Liver (tissue), 3 donors: ENCODE measurements at regions not wholly inside any gene's neighbourhood (a gene's known extent, or its start where the extent isn't known, plus 50 kb on each side); places are given as distances from the start of the nearest gene placed in this dataset.

Experiments
- CTCF ChIP-seq: fragments of 150-350 bp; IDR thresholded peaks from 2 replicates; pipeline ENCODE4 v1.5.1; 2017; ENCODE audit warnings: improper control_type of control experiment, low read depth, low read length; ENCODE audit not compliant: missing input control
- EGR1 ChIP-seq, 2 donors: IDR thresholded peaks; 2 replicates each; pipeline ENCODE4 v1.6.1; 2016 to 2018; ENCODE audit warnings: antibody characterized with exemption in 2 of 2, low read depth in 2 of 2
- FOXA2 ChIP-seq: IDR thresholded peaks from 2 replicates; pipeline ENCODE4 v1.6.1; 2016; ENCODE audit warnings: antibody characterized with exemption
- GABPA ChIP-seq, 2 donors: IDR thresholded peaks in 1 of 2; conservative IDR thresholded peaks in 1 of 2; 2 replicates each; pipeline ENCODE4 v1.6.1; 2016; ENCODE audit warnings: antibody characterized with exemption in 2 of 2, mild to moderate bottlenecking in 1 of 2, moderate library complexity in 1 of 2
- JUND ChIP-seq, 2 donors: IDR thresholded peaks; 2 replicates each; pipeline ENCODE4 v1.6.1; 2016; ENCODE audit warnings: antibody characterized with exemption in 2 of 2
- MAX ChIP-seq: IDR thresholded peaks from 2 replicates; pipeline ENCODE4 v1.6.1; 2016; ENCODE audit warnings: antibody characterized with exemption
- RAD21 ChIP-seq, 2 donors: IDR thresholded peaks; 2 replicates each; pipeline ENCODE4 v1.6.1; 2016; ENCODE audit warnings: antibody characterized with exemption in 2 of 2, mild to moderate bottlenecking in 2 of 2
- SP1 ChIP-seq: IDR thresholded peaks from 2 replicates; pipeline ENCODE4 v1.6.1; 2018; ENCODE audit warnings: antibody characterized with exemption, mild to moderate bottlenecking
- TAF1 ChIP-seq: conservative IDR thresholded peaks from 2 replicates; pipeline ENCODE4 v1.6.1; 2016; ENCODE audit warnings: antibody characterized with exemption, mild to moderate bottlenecking
- YY1 ChIP-seq: IDR thresholded peaks from 2 replicates; pipeline ENCODE4 v1.6.1; 2016; ENCODE audit warnings: antibody characterized with exemption, mild to moderate bottlenecking
- TF ChIP-seq, protein P1 (sequence below): IDR thresholded peaks from 2 replicates; pipeline ENCODE4 v1.6.1; 2016; ENCODE audit warnings: antibody characterized with exemption, mild to moderate bottlenecking
- TF ChIP-seq, protein P2 (sequence below): IDR thresholded peaks from 2 replicates; pipeline ENCODE4 v1.6.1; 2016; ENCODE audit warnings: antibody characterized with exemption
- donor health status: healthy.
- donor health status: healthy.

GRCh38 chr4:1577822-1578217, 106.3 kb downstream of the FAM53A start:
- TF ChIP-seq CTCF (no peak), YY1 (no peak), RAD21 (IDR thresholded peaks at IDR 0.05) (no peak), FOXA2 (no peak), TAF1 (no peak), JUND (IDR thresholded peaks at IDR 0.05) (no peak), MAX (no peak), EGR1 (IDR thresholded peaks at IDR 0.05; ENCODE audit: low read depth in 2 of 2) (no peak), GABPA (IDR thresholded peaks at IDR 0.05 in 1 of 2, conservative IDR thresholded peaks at IDR 0.05 in 1 of 2) (no peak), SP1 (no peak)
- TF ChIP-seq, protein P1, sequence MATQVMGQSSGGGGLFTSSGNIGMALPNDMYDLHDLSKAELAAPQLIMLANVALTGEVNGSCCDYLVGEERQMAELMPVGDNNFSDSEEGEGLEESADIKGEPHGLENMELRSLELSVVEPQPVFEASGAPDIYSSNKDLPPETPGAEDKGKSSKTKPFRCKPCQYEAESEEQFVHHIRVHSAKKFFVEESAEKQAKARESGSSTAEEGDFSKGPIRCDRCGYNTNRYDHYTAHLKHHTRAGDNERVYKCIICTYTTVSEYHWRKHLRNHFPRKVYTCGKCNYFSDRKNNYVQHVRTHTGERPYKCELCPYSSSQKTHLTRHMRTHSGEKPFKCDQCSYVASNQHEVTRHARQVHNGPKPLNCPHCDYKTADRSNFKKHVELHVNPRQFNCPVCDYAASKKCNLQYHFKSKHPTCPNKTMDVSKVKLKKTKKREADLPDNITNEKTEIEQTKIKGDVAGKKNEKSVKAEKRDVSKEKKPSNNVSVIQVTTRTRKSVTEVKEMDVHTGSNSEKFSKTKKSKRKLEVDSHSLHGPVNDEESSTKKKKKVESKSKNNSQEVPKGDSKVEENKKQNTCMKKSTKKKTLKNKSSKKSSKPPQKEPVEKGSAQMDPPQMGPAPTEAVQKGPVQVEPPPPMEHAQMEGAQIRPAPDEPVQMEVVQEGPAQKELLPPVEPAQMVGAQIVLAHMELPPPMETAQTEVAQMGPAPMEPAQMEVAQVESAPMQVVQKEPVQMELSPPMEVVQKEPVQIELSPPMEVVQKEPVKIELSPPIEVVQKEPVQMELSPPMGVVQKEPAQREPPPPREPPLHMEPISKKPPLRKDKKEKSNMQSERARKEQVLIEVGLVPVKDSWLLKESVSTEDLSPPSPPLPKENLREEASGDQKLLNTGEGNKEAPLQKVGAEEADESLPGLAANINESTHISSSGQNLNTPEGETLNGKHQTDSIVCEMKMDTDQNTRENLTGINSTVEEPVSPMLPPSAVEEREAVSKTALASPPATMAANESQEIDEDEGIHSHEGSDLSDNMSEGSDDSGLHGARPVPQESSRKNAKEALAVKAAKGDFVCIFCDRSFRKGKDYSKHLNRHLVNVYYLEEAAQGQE = no peak
- TF ChIP-seq, protein P2, sequence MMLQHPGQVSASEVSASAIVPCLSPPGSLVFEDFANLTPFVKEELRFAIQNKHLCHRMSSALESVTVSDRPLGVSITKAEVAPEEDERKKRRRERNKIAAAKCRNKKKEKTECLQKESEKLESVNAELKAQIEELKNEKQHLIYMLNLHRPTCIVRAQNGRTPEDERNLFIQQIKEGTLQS = no peak
